ENCODE measurements at regions not wholly inside any gene's neighbourhood (a gene's known extent, or its start where the extent isn't known, plus 50 kb on each side); places are given as distances from the start of the nearest gene placed in this dataset.

DNA sequence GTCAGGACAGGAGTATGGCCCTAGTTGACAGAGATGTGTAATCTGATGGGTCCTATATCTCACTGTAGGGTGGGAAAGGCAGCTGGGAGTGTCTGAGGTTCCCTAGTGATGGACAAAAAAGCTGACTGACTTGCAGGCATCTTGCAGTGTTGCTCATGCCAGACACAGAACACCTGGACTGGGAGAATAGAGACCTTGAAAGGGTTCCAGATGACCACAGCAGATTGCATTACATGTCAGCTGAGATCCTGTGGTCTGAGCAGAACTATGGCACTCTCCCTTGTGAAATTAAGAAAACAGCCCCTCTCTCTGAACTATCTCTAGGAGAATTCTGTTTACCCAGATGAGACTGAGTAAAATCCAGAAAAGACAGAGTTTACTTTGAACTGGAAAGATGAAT, 212.6 kb upstream of the MAN1A1 start:
- Histone ChIP-seq H3K14ac (ENCODE audit: insufficient read length) (no peak overlapping the region), H2BK120ac (replicated peaks; ENCODE audit: low read depth, low read length) (no peak overlapping the region), H3K23ac (ENCODE audit: insufficient read length) (no peak overlapping the region), H4K20me1 (replicated peaks in 1 of 2; ENCODE audit: control insufficient read depth in 1 of 2, insufficient read depth in 2 of 2, low read length in 2 of 2) (no peaks in the 10 kb centered on the region), H2AFZ (ENCODE audit: low read length) (no peak overlapping the region), H3K4me1 (replicated peaks in 1 of 4; ENCODE audit: control insufficient read depth in 3 of 4, insufficient read depth in 4 of 4, low read length in 3 of 4) (no peaks in the 10 kb centered on the region), H3K23me2 (ENCODE audit: low read depth, low read length) (no peaks in the 10 kb centered on the region), H3K9ac (replicated peaks in 1 of 4; ENCODE audit: extremely low read depth in 1 of 4, low read depth in 3 of 4, low read length in 3 of 4) (no peak overlapping the region), H3K79me1 (ENCODE audit: low read depth, low read length) (no peaks in the 10 kb centered on the region), H3K79me2 (ENCODE audit: control insufficient read depth in 1 of 2, insufficient read depth in 2 of 2, low read length in 2 of 2) (no peaks in the 10 kb centered on the region), H2BK5ac (ENCODE audit: low read depth, low read length) (no peak overlapping the region), H4K5ac (ENCODE audit: insufficient read length, low read depth, low read length) (no peak overlapping the region), H3K27me3 (replicated peaks in 1 of 4; ENCODE audit: control insufficient read depth in 3 of 4, extremely low read depth in 1 of 4, insufficient read depth in 3 of 4, low read length in 3 of 4) (no peaks in the 10 kb centered on the region), H3K9me3 (ENCODE audit: insufficient read depth in 2 of 2, low read depth in 1 of 2, low read length in 1 of 2) (no peaks in the 10 kb centered on the region), H2BK12ac (ENCODE audit: low read depth, low read length) (no peak overlapping the region), H4K8ac (ENCODE audit: extremely low read depth, insufficient read depth, low read length) (no peak overlapping the region), H2BK15ac (ENCODE audit: low read length) (no peak overlapping the region), H3K18ac (ENCODE audit: extremely low read depth, low read length) (no peak overlapping the region), H3K4ac (replicated peaks; ENCODE audit: insufficient read length, low read depth, low read length) (no peak overlapping the region), H3K36me3 (ENCODE audit: control insufficient read depth in 2 of 4, insufficient read depth in 4 of 4, low read length in 3 of 4) (no peaks in the 10 kb centered on the region), H3K27ac (ENCODE audit: low read depth, low read length) (no peak overlapping the region), H3K4me2 (ENCODE audit: insufficient read depth in 1 of 2, low read depth in 2 of 2, low read length in 2 of 2) (no peak overlapping the region), H2AK5ac (ENCODE audit: low read depth, low read length) (no peak overlapping the region), H3K56ac (replicated peaks; ENCODE audit: insufficient read length, low read depth, low read length) (no peak overlapping the region), H2BK20ac (ENCODE audit: low read length) (no peak overlapping the region), H3K4me3 (ENCODE audit: extremely low read depth in 1 of 4, insufficient read depth in 2 of 4, low read depth in 3 of 4, low read length in 4 of 4) (no peak overlapping the region), H4K91ac (replicated peaks; ENCODE audit: insufficient read length, low read length) (no peak overlapping the region)
- TF ChIP-seq BACH1 (IDR thresholded peaks at IDR 0.05; ENCODE audit: low read length) (no peak), EZH2 (IDR thresholded peaks at IDR 0.05; ENCODE audit: low read depth, low read length, severe bottlenecking) (no peak), JUND (IDR thresholded peaks at IDR 0.05; ENCODE audit: low read length) (no peak), FOSL1 (IDR thresholded peaks at IDR 0.05; ENCODE audit: insufficient read depth, low read depth, low read length) (no peak), BRCA1 (IDR thresholded peaks at IDR 0.05; ENCODE audit: low read depth, low read length) (no peak), HDAC6 (IDR thresholded peaks at IDR 0.05; ENCODE audit: low read depth, low read length) (no peak), ZNF274 (IDR thresholded peaks at IDR 0.05; ENCODE audit: borderline replicate concordance, extremely low read depth, low read length) (no peak), CBX8 (IDR thresholded peaks at IDR 0.05; ENCODE audit: borderline replicate concordance, low read depth, low read length) (no peak)
- TF ChIP-seq, protein P1, sequence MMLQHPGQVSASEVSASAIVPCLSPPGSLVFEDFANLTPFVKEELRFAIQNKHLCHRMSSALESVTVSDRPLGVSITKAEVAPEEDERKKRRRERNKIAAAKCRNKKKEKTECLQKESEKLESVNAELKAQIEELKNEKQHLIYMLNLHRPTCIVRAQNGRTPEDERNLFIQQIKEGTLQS (IDR thresholded peaks at IDR 0.05; ENCODE audit: insufficient read depth, low read depth, low read length), result no peak
- DNase-seq (ENCODE audit: low read depth in 1 of 2, low spot score in 2 of 2), result no peak
- no peak for FAIRE-seq
- ChIA-PET POLR2A (ENCODE audit: partially characterized antibody) (no interaction called here), CTCF (ENCODE audit: partially characterized antibody) (no interaction called here)
